GM18499 (cell line): ENCODE measurements at regions not wholly inside any gene's neighbourhood (a gene's known extent, or its start where the extent isn't known, plus 50 kb on each side); places are given as distances from the start of the nearest gene placed in this dataset.
"Not testable (repeated sequence)": the region's sequence is repeated elsewhere in the genome, so short reads cannot be mapped to it uniquely, and the experiment has no call there.

Experiments
- ATAC-seq: cut with Tn5 transposase; IDR thresholded peaks from one replicate; pipeline ENCODE4 v1.9.1; 2021; ENCODE audit warnings: moderate number of reproducible peaks; ENCODE audit not compliant: insufficient read depth, unreplicated experiment

DNA sequence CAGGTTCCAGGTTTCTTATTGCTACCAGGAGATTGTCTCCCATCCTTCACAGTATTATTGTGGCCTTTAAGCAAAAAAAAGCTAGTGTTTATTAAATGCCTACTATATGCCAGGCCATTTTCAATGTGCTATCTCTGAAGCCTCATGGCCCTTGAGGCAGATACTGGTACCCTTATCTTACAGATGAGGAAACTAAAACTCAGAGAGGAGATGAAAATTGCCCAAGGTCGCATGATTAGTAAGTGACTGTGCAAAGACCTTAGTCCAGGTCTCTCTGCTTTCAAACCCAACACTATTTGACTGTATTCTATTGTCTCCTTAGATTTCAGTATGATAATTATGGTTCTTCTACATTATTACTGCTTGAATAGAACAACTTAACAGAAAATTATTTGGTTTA is 717.9 kb upstream of the AMOT start:
- ATAC-seq, result no peak

DNA sequence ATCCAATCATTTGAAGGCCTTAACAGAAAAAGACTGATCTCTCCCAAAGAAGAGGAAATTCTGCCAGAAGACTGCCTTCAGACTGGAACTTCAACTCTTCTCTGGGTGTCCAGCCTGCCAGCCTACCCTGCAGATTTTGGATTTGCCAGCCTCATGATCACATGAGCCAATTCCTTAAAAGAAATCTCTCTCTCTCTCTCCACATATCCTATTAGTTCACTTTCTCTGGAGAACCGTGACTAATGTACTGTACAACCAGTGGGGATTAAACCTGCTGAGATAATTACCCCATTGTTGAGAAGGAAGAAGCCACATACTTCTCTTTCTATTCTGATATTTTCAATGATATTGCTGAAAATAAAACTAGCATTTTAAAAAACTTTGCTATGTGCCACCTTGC is 711.3 kb upstream of the AMOT start:
- no peak for ATAC-seq

DNA sequence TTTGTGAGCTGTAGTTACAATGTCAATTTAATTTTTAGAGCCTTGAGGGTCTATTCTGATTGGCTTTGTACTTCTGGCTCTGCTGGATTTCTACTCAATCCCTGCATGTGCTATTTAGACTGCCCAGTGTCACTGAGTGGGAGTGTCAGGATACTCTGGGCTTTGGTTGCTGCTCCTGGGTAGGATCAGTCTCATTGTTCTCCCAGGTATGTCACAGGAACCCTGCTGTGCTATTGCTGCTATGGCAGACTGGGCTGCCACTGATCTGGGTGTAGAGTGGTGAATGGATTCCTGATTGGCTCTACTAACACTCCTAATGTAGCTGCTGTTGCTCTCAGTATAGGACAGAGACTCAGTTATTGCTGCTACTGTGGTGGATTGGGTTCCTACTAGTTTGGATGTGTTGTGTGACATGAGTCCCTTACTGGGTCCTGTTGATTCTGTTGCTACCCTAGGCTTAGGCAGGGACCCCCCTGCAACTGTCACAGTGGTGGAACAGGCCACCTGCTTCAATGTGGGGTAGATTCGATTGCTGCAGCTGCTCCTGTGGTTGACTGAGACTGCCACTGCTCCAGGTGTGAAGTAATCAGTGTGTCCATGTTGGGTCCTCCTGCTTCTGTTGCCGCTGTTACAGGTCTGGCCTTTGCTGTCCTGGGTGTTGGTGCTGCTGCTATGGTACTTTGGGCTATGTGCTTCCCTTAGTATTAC is 707.8 kb upstream of the AMOT start:
- no peak for ATAC-seq

DNA sequence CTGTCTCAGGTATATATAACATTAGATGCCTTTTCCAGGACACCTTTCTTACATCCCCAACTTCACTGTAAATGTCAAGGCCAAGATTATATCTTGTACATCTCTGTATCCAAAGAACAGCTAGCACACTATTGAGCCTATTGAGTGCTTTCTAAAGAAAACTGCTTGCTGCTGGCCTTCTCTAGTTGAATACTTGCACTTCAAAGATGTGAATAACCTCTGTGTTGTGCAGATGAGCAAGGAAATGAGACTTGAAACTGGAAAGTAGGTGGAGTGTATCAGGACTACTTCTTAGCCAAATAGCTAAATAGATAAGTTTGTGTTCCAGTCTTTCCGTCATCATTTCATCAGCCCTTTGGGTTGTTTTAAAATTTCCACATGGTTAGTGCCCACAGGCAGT is 704.4 kb upstream of the AMOT start:
- no peak for ATAC-seq

DNA sequence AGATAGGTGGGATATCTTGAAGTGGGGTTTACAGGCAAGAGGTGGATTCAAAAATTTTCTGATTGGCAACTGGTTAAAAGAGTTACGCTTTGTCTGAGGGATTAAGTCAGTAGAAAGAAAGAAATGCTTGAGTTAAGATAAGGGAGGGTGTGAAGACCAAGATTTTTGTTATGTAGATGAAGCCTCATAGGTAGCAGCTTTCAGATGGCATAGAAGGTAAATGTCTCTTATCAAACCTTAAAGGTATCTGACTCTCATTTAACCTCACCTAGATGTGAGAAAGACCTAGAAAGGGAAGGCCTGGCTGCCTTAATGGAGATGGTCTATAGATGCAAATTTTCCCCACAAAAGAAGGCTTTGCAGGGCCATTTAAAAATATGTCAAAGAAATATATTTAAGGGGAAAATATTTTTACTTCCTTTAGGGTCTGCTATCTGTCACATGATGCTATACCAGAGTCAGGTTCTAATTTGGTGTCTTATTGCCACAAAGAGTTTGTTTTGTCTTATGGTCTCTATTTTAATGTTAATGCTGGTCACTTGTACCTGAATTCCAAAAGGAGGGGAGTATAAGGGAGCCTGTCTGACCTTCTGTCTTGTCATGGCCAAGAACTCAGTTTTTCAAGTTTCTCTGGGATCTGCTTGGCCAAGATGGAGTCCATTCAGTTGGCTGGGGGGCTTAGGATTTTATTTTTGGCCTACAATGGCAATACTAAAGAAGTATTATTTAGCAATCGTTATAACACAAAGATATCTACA is 699.1 kb upstream of the AMOT start:
- ATAC-seq, result no peak

DNA sequence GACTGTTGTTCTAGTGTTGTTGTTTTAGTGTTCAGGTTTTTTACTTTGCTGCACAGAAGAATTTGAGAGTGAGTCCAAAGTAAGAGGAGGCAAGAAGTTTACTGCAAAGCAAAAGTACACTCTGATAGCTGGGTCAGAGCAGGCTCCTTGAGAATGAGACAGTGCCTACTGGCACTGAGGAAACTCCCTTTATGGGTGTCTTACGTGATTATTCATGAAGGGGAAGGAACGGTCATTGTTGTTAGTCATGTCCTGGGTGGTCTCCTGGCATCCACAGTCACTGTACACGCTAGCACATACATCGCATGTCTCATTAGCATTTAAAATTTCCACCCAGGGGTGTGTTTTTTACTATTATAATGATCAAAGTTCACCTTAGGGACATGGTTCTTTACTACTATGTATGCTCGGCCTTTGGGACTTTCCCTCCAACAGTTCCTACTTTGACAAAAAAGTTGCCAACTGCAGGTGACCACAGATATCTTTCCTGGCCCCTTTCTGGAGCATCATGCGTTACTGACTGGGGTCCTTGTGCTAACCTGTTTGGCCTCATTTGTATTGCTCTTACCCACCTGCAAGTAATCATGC is 688.9 kb upstream of the AMOT start:
- ATAC-seq, result no peak

DNA sequence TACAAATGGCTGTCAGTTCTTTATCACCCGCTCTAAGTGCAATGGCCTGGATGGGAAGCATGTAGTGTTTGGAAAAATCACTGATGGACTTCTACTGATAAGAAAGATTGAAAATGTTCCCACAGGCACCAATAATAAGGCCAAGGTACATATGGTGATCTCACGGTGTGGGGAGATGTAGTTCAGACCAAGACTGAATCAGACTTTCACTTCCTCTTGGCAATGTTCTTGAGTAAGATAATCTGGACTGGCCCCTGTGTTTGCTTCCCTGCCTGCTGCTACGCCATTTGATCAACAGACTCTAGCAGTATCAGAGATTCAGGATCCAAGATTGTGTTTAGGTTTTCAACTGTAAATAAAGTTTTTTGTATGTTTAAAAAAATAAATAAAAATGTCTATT is 682.2 kb upstream of the AMOT start:
- peak; percentile 88 for ATAC-seq

DNA sequence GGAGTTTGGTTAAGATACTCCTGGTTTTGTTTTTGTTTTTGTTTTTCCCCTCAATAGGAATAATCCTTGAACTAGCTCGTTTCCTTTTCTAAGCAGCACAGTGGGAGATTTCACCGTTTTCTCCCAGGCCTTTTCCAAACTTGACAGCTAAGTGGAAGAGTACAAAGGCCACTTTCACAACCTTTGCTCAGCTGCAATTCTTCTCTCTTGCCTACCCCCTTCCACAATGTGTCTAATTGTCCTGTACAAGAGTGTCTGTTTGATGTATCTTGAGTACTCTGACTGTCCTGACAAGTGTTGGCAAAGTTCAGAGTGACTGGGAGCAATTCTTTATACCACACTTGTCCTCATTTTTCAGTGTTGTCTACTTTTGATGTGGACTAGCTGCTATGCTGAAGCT is 674.3 kb upstream of the AMOT start:
- ATAC-seq, result no peak

DNA sequence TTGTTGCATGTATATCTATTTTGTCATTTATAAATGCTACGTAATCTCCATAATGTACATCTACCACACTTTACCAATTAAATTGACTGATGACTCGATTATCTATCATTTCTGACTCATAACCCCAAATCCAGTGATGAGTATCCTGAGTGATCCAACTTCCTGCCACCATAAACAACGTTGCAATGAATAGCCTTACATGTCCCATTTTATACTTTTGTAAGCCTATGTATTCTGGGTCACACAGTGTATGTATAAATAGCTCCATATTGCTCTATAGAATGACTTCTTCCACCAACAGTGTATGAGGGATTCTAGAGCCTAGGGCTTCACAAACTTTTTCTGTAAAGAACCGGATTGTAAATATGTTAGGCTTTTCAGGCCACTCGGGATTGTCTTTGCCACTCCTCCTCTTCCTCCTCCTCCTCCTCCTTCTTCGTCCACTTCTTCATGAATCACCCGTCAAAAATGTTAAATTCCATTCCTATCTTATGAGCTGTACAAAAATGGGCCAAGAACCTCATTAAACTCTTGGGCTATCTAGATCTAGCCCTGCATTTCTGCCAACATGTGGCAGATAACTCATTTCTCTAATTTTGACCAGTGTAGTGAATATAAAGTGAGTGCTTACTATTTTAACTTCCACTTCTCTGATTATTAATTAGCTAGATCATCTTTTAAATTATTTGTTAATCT is 672.2 kb upstream of the AMOT start:
- ATAC-seq, result no peak

DNA sequence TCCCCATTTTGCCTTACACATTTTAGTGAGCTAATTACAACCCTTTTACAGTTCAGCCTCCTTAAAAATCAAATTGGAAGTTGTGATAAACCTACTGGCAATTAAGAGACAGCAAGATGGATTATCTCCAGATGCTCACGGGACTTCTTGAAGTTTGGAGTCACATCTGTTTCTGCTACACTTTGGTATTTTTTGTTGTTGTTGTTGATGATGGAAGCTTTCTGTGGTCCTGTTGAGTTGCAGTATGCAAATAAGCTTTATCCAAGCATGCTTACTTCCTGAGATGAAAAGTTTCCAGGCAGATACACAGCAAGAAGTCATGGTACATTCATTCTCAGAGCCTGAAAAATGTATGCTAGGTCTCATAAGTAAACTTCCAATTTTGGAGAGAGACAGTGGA is 670.0 kb upstream of the AMOT start:
- ATAC-seq, result no peak

DNA sequence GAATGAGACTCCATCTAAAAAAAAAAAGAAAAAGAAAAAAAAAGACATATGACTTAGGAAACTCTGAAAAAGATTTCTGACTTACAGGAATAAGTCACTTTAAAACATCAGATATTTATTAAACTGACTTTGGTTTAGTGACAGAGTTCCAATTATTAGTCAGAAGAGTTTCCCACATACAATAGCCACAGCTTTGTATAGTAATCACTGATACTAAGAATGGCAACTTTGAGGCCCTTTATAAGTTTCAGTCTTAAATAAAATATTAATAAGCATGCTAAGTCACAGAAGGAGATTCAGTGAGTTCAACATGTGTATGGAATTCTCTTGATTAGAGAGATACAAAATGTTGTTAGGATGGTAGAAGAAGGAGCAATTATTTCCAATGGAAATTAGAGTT is 652.3 kb upstream of the AMOT start:
- ATAC-seq, result no peak

DNA sequence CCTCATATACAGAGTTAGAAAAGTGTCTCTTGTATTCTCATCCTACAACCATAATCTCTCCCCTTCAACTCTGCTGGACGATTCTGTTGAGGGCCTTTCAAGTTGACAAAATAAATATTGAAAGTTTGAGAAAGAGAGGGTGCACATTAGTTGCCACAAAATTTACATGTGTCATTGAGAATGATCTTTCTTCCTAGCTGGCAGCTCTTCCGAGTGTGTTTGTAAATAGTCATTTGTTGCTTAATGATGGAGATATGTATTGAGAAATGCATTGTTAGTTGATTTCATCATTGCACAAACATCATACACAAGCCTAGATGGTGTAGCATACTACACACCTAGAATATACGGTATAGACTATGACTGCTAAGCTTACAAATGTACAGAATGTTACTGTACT is 632.8 kb upstream of the AMOT start:
- no peak for ATAC-seq

DNA sequence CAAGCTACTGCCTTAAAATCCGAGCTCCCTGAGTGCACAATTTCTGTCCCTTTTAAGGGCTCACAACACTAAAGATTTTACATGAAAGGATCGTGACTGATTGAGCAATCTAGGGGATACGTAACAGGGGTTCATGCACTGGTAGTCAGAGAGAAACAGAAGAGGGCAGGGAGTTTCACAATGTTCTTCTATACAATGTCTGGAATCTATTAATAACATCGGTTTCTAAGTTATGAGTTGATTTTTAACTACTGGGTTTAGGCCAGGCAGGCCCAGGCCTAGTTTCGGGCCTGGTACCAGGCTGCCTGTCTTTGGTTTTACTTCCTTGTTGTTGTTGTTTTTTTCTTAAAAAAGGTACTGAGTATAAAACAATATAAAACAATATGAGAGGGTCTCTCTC is 632.4 kb upstream of the AMOT start:
- ATAC-seq, result not testable (repeated sequence)

DNA sequence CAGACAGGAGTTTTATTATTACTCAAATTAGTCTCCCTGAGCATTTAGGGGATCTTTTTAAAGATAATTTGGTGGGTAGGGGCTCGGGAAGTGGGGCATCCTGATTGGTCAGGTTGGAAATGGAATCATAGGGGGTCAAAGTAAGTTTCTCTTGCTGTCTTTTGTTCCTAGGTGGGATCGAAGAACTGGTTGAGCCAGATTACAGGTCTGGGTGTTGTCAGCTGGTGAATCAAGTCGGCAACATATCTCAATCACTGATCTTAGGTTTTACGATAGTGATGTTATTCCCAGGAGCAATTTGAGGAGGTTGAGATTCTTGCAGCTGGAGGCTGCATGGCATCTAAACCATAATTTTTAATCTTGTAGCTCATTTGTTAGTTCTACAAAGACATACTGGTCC is 629.5 kb upstream of the AMOT start:
- no peak for ATAC-seq

DNA sequence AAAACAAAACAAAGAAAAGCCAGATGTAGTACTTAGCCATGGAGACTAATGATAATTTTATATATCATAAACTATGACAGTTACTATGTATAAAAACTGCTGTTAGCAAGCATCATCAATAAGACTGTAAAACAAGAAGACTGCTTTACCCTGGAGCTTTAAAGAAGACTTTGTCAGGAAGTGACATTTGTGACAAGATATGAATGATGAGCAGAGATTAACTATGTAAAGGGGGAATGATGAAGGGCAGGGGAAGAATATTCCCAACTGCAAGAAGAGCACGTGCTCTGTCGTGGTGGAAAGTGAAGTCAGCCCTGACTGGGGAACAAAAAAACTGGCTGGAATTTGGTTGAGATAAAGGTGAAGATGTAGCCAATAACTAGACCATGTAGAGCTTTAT is 617.1 kb upstream of the AMOT start:
- ATAC-seq, result no peak

DNA sequence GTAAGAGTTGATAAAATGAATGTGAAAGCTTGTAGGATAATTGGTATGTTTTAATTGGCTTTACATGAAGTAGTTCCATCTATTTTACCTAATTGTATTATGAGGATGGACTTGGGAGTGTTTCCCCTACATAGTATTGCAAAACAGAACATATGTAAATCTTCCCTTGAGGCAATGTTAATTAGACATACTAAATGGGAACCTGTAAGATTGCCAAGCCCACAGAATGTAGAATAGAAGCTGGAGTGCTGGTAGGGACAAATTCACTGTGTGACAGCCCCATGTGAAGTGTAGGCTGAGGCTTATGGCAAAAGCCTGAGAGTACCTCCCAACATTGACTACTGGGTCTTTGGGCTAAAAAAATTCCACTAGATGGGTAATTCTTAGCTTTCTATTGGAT is 615.0 kb upstream of the AMOT start:
- ATAC-seq, result no peak

DNA sequence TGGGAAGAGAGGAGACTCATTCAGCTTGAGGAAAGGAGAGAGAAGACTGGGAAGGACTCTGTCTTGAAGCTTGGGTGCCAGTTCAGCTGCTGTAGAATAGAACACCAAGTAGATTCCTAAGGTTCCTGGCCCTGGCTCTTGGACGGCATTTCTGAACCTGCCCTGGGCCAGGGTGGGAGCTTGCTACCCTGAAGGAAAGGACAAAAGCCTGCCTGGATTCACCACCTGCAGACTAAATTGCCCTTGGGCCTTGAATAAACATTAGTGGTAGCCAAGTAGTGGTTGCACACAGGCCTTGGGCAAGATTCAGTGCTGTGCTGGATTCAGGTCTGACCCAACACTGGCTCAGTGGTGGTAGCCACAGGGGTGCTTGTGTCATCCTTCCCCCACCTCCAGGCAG is 588.4 kb upstream of the AMOT start:
- ATAC-seq, result no peak

DNA sequence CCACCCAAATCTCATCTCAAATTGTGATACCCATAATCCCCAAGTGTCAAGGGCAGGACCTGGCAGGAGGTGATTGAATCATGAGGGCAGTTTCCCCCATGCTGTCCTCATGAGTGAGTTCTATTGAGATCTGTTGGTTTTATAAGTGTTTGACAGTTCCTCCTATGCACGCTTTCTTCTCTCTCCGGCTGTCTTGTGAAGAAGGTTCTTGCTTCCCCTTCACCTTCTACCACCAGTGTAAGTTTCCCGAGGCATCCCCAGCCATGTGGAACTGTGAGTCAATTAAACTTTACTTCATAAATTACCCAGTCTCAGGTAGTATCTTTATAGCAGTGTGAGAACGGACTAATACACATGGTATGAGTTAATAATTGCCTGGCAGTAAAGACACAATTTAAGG is 581.7 kb upstream of the AMOT start:
- no peak for ATAC-seq

DNA sequence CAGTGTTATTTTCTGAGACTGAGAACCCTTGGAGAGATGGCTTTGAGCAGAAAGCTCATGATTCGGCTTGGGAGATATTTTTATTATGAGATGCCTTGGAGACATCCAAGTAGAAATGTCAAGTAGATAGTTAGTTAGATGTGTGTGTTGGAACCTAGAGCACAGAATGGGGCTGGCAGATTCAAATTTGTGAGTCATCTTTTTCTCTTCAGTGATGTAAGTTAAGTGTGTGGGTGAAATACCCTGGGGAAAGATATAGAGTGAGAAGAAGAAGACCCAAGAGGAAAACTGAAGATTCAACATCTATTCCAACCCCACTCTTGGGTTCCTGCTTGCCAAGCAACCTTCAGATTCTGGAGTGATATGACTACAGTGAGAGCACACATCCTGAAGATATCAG is 580.8 kb upstream of the AMOT start:
- no peak for ATAC-seq

DNA sequence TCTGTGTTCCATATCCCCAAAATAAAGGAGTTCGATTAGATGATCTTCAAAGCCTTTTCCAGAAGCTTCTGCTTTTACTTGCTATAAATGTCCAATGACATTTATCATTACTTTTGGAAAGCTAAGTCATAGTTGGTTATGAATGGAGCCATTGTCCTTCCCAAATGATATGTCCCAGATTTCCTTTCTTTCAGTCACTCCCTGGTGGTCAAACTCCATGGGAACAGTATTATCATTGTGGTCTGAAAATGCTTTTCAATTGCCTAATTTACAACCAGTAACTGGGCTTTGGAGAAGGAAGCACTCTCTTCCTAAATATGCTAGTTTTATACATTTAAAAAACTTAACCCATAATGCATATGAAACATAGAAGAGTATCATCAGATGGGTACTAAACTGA is 571.5 kb upstream of the AMOT start:
- ATAC-seq, result no peak

DNA sequence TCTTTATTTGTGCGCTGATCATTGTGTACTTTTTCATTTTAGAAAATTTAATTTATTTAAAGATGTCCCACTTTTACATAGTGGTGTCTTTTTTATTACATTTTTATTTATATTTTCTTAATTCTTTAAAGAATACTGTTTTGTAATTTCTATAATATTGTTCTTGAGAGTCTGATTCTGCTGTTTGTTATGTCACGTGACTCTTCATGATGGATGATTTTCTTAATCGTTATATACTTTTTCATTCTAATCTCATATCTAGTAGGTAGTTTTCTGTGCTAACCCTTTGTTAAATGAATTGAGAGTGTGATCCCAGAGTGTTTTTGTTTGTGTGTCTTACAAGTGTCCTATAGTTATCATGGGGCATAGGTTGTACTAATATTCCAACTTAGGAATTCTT is 568.2 kb upstream of the AMOT start:
- ATAC-seq, result no peak
